RWPE2 (cell line): ENCODE measurements at regions not wholly inside any gene's neighbourhood (a gene's known extent, or its start where the extent isn't known, plus 50 kb on each side); places are given as distances from the start of the nearest gene placed in this dataset.

Experiments used
- ATAC-seq: fragments of 200-7000 bp; cut with Tn5 transposase; 3 replicates; pipeline ENCODE4 v1.9.1; 2021; ENCODE audit warnings: low read depth
- DNase-seq: peaks from one replicate; pipeline ENCODE4 v3.0.0-alpha.2; 2020; ENCODE audit warnings: low spot score
- H3K27ac ChIP-seq: fragments of 450-650 bp; 2 replicates; pipeline ENCODE4 v1.5.1; 2017; ENCODE audit warnings: mild to moderate bottlenecking; ENCODE audit not compliant: poor library complexity, severe bottlenecking
- H3K27me3 ChIP-seq: fragments of 250-450 bp; sonication (Bioruptor Pico); 2 replicates; pipeline ENCODE4 v1.5.1; 2021; ENCODE audit warnings: mild to moderate bottlenecking, moderate library complexity; ENCODE audit not compliant: insufficient read depth, poor library complexity, severe bottlenecking
- H3K36me3 ChIP-seq: fragments of 250-450 bp; sonication (Bioruptor Pico); 2 replicates; pipeline ENCODE4 v1.5.1; 2020; ENCODE audit warnings: low read depth, mild to moderate bottlenecking, moderate library complexity
- H3K4me1 ChIP-seq: fragments of 250-450 bp; sonication (Bioruptor Pico); 2 replicates; pipeline ENCODE4 v1.5.1; 2021; ENCODE audit warnings: mild to moderate bottlenecking, moderate library complexity; ENCODE audit not compliant: insufficient read depth, poor library complexity, severe bottlenecking
- H3K4me3 ChIP-seq: fragments of 250-450 bp; sonication (Bioruptor Pico); 2 replicates; pipeline ENCODE4 v1.5.1; 2021; ENCODE audit warnings: mild to moderate bottlenecking, moderate library complexity; ENCODE audit not compliant: severe bottlenecking
- H3K9me3 ChIP-seq: fragments of 250-450 bp; sonication (Bioruptor Pico); 2 replicates; pipeline ENCODE4 v1.5.1; 2021; ENCODE audit warnings: mild to moderate bottlenecking, moderate library complexity; ENCODE audit not compliant: severe bottlenecking
- TF ChIP-seq, protein P1 (sequence below): fragments of 450-650 bp; IDR thresholded peaks from one replicate; pipeline ENCODE4 v1.5.1; 2017; ENCODE audit warnings: mild to moderate bottlenecking, moderate library complexity; ENCODE audit not compliant: poor library complexity, severe bottlenecking

DNA sequence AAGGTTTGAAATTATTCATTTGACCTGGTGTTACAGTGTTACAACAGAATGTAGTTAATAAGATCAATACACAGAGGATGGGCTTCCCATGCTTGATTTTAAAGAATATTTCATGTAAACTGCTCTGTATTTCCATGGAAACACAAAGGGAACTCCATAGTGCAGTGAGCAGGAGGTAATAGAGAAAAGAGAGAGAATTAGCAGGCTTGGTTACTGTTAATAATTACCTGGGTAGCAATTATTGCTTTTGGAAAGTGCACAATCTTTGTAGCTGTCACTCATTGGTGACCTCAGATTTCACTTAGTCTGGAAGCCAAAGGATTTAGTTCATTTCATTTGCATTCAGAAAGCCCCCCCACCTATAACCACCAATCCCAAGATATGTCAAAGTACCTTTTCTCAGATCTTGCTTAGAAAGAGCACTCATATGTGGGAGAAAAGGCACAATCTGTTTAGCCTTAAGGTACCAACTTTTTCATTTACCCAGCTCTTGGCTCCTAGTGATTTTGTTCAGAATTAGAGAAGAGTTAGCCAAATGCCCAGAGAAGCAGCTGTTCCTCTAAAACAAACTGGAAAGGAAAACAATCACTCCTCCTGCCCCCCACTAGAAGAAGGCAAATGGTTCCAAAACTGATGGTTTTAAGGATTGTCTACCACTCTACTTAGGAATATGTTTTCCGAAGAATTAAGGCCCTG is 234.5 kb upstream of the SLC24A2 start:
- H3K4me3 ChIP-seq: no peak overlapping the region
- H3K4me1 ChIP-seq: no peaks in the 10 kb centered on the region
- DNase-seq (no peak), ATAC-seq (no peak)
- no peak overlapping the region for H3K27ac ChIP-seq
- no peaks in the 10 kb centered on the region for H3K27me3 ChIP-seq
- H3K9me3 ChIP-seq: no peaks in the 10 kb centered on the region
- H3K36me3 ChIP-seq: no peaks in the 10 kb centered on the region
- TF ChIP-seq, protein P1, sequence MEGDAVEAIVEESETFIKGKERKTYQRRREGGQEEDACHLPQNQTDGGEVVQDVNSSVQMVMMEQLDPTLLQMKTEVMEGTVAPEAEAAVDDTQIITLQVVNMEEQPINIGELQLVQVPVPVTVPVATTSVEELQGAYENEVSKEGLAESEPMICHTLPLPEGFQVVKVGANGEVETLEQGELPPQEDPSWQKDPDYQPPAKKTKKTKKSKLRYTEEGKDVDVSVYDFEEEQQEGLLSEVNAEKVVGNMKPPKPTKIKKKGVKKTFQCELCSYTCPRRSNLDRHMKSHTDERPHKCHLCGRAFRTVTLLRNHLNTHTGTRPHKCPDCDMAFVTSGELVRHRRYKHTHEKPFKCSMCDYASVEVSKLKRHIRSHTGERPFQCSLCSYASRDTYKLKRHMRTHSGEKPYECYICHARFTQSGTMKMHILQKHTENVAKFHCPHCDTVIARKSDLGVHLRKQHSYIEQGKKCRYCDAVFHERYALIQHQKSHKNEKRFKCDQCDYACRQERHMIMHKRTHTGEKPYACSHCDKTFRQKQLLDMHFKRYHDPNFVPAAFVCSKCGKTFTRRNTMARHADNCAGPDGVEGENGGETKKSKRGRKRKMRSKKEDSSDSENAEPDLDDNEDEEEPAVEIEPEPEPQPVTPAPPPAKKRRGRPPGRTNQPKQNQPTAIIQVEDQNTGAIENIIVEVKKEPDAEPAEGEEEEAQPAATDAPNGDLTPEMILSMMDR: no peak

DNA sequence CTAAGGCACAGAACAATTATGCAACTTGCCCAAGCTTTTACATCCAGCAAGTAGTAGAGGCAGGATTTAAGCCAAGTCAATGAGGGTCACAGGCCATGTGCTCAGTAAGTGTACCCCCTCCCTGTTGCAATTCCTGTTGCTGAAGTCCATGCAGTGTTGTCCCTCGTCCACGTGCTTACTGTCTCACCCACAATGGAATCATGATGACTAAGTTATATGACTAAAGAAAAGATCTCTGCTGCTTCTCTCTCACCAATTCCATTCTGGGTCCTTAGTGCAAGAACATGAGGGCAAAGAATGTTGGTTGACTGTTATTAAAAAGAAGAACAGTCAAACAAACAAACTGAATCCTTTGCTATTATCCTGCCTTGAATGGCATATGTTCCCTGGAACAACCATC is 233.6 kb upstream of the SLC24A2 start:
- no peak for ATAC-seq
- TF ChIP-seq, protein P1: no peak
- H3K4me3 ChIP-seq: no peak overlapping the region

DNA sequence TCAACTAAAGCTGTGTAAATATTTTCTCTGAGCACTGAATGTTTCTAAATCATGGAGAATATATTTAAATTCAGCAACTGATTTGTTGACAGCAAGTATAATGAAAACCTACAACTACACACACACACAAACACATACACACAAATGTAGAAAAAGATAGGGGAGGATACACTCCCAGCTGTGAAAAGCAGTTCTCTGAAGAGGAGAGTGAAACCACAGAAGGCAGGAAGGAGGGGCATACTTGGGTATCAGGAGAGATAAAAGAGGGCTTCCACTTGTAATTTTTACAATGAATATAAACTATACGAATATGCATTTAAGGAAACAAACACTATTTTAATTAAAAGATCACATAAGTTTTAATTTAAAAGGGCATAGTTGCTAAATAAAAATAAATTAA is 227.8 kb upstream of the SLC24A2 start:
- Histone ChIP-seq H3K9me3 (no peaks in the 10 kb centered on the region), H3K27ac (no peak overlapping the region)
- DNase-seq: no peak

More for the DNA sequence above, 233.6 kb upstream of the SLC24A2 start:
- H3K36me3 ChIP-seq: no peaks in the 10 kb centered on the region
- no peak overlapping the region for H3K27ac ChIP-seq
- no peak for DNase-seq
- no peaks in the 10 kb centered on the region for H3K4me1 ChIP-seq
- H3K27me3 ChIP-seq: no peaks in the 10 kb centered on the region
- no peaks in the 10 kb centered on the region for H3K9me3 ChIP-seq

DNA sequence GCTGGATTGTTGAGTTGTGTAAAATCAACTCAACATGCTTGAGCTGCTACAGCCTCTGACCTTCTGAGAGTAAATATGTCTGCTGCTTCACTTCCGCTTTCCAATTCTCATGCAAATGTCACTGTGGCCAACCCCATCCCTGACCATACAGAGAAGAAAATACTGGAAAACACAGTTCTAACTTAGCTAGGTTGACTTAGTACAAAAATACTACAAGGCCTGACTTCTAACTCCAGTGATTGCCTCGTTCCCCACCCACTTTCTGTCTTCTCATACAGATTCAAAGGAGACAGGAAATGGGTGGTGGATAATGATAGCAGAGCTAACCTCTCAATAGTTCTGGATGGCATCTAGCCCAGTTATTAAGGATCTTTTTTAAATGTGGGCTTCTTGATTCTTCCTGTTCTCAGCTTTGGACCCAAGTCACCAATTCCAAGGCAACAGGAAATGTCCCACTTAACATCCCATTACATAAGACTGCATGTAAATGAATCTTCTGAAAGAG is 226.6 kb upstream of the SLC24A2 start:
- H3K9me3 ChIP-seq: no peaks in the 10 kb centered on the region
- DNase-seq (no peak), ATAC-seq (no peak)
- H3K27ac ChIP-seq: no peak overlapping the region
- H3K36me3 ChIP-seq: no peaks in the 10 kb centered on the region
- no peaks in the 10 kb centered on the region for H3K4me1 ChIP-seq
- H3K4me3 ChIP-seq: no peak overlapping the region
- TF ChIP-seq, protein P1: no peak
- H3K27me3 ChIP-seq: no peaks in the 10 kb centered on the region

More for the DNA sequence above, 227.8 kb upstream of the SLC24A2 start:
- H3K27me3 ChIP-seq: no peaks in the 10 kb centered on the region
- no peaks in the 10 kb centered on the region for H3K36me3 ChIP-seq
- TF ChIP-seq, protein P1: no peak
- no peaks in the 10 kb centered on the region for H3K4me1 ChIP-seq
- H3K4me3 ChIP-seq: no peak overlapping the region
- no peak for ATAC-seq

DNA sequence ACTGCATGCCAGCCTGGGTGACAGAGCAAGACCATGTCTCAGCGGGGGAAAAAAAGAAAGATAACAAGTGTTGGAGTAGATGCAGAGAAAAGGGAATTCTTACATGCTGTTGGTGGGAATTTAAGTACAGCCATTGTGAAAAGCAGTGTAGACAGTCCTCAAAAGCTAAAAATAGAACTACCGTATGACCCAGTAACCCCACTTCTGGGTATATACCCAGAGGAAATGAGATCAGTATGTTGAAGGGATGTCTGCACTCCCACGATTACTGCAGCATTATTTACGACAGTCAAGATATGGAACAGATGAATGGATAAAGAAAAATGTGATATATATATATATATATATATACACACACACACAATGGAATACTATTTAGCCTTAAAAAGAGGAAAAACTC is 225.3 kb upstream of the SLC24A2 start:
- H3K4me1 ChIP-seq: no peaks in the 10 kb centered on the region
- no peaks in the 10 kb centered on the region for H3K9me3 ChIP-seq
- no peaks in the 10 kb centered on the region for H3K27me3 ChIP-seq
- H3K27ac ChIP-seq: no peak overlapping the region
- DNase-seq (no peak), ATAC-seq (no peak)
- TF ChIP-seq, protein P1: no peak
- H3K36me3 ChIP-seq: no peaks in the 10 kb centered on the region
- no peak overlapping the region for H3K4me3 ChIP-seq
